H1 (cell line): ENCODE measurements at regions not wholly inside any gene's neighbourhood (a gene's known extent, or its start where the extent isn't known, plus 50 kb on each side); places are given as distances from the start of the nearest gene placed in this dataset.

Experiments
- CTCF ChIA-PET: fragments of 300-600 bp; sonication (Branson Sonifier 250); formaldehyde crosslinking; loops from one replicate; lab custom pipeline; 2021; ENCODE audit not compliant: partially characterized antibody; lab: Charles Lee
- POLR2A ChIA-PET: fragments of 300-600 bp; sonication (Branson Sonifier 250); formaldehyde crosslinking; loops from one replicate; lab custom pipeline; 2021; ENCODE audit warnings: inconsistent platforms; ENCODE audit not compliant: partially characterized antibody; lab: Charles Lee
- DNase-seq, 2 experiments: peaks; one replicate each; pipeline versions ENCODE4 v3.0.0 to v3.0.0-alpha.2; 2010 to 2022; ENCODE audit warnings: low spot score in 2 of 2, low read depth in 1 of 2, mixed read lengths in 1 of 2
- FAIRE-seq: peaks from 2 replicates; lab custom pipeline; 2011; peaks lifted over from hg19 to GRCh38; lab: Jason Lieb, UNC
- H2AFZ ChIP-seq: 2 replicates; pipeline ENCODE4 v1.8.1; 2012; ENCODE audit warnings: low read length, inconsistent platforms
- H2AK5ac ChIP-seq: 2 replicates; pipeline ENCODE4 v1.6.1; 2013; ENCODE audit warnings: low read depth, low read length
- H2BK120ac ChIP-seq: replicated peaks from 2 replicates; pipeline ENCODE3; 2013; ENCODE audit warnings: low read depth, low read length, inconsistent platforms
- H2BK12ac ChIP-seq: 2 replicates; pipeline ENCODE4 v1.6.1; 2013; ENCODE audit warnings: low read depth, low read length
- H2BK15ac ChIP-seq: 2 replicates; pipeline ENCODE4 v1.6.1; 2013; ENCODE audit warnings: low read length
- H2BK20ac ChIP-seq: 2 replicates; pipeline ENCODE4 v1.6.1; 2013; ENCODE audit warnings: low read length
- H2BK5ac ChIP-seq: 2 replicates; pipeline ENCODE4 v1.6.1; 2013; ENCODE audit warnings: low read depth, low read length
- H3K14ac ChIP-seq: 2 replicates; pipeline ENCODE4 v1.6.1; 2013; ENCODE audit warnings: inconsistent platforms; ENCODE audit not compliant: insufficient read length
- H3K18ac ChIP-seq: 2 replicates; pipeline ENCODE4 v1.6.1; 2013; ENCODE audit warnings: low read length; ENCODE audit errors: extremely low read depth
- H3K23ac ChIP-seq: 2 replicates; pipeline ENCODE4 v1.6.1; 2013; ENCODE audit warnings: inconsistent platforms; ENCODE audit not compliant: insufficient read length
- H3K23me2 ChIP-seq: 2 replicates; pipeline ENCODE4 v1.6.1; 2013; ENCODE audit warnings: low read depth, low read length
- H3K27ac ChIP-seq: 2 replicates; pipeline ENCODE4 v1.6.1; 2011; ENCODE audit warnings: low read depth, low read length, inconsistent platforms
- H3K27me3 ChIP-seq, 4 experiments: replicated peaks in 1 of 4; 1 replicate in 1 of 4; 2 replicates in 3 of 4; pipeline versions ENCODE4 v1.6.1 to v1.8.1; 2011 to 2013; ENCODE audit warnings: low read length in 3 of 4, mild to moderate bottlenecking in 3 of 4, inconsistent platforms in 2 of 4, mixed read lengths in 2 of 4, moderate library complexity in 1 of 4; ENCODE audit not compliant: control insufficient read depth in 3 of 4, insufficient read depth in 3 of 4; ENCODE audit errors: extremely low read depth in 1 of 4
- H3K36me3 ChIP-seq, 4 experiments: 2 replicates each; pipeline versions ENCODE4 v1.6.1 to v1.8.1; 2011 to 2013; ENCODE audit warnings: mild to moderate bottlenecking in 4 of 4, low read length in 3 of 4, moderate library complexity in 2 of 4, control low read depth in 1 of 4, inconsistent platforms in 1 of 4; ENCODE audit not compliant: insufficient read depth in 4 of 4, control insufficient read depth in 2 of 4
- H3K4ac ChIP-seq: replicated peaks from 2 replicates; pipeline ENCODE3; 2013; ENCODE audit warnings: low read length, low read depth, mixed read lengths, inconsistent platforms; ENCODE audit not compliant: insufficient read length
- H3K4me1 ChIP-seq, 4 experiments: replicated peaks in 1 of 4; 1 replicate in 1 of 4; 2 replicates in 3 of 4; pipeline versions ENCODE4 v1.6.1 to v1.8.1; 2011 to 2013; ENCODE audit warnings: low read length in 3 of 4, inconsistent platforms in 2 of 4, mixed read lengths in 1 of 4; ENCODE audit not compliant: insufficient read depth in 4 of 4, control insufficient read depth in 3 of 4
- H3K4me2 ChIP-seq, 2 experiments: 2 replicates each; pipeline versions ENCODE4 v1.6.1 to v1.8.1; 2011 to 2013; ENCODE audit warnings: low read depth in 2 of 2, low read length in 2 of 2, control low read depth in 1 of 2, inconsistent platforms in 1 of 2, mild to moderate bottlenecking in 1 of 2; ENCODE audit not compliant: insufficient read depth in 1 of 2
- H3K4me3 ChIP-seq, 4 experiments: fragments of 200-600, 300-600 bp in 1 of 4; sonication (generic), shearing (Covaris generic), sonication (Bioruptor Twin) in 1 of 4; 2 replicates each; pipeline versions ENCODE4 v1.5.1 to v1.8.1; 2011 to 2016; ENCODE audit warnings: low read length in 4 of 4, low read depth in 3 of 4, control low read depth in 2 of 4, inconsistent platforms in 2 of 4, mild to moderate bottlenecking in 2 of 4, mixed read lengths in 1 of 4, moderate library complexity in 1 of 4; ENCODE audit not compliant: insufficient read depth in 2 of 4; ENCODE audit errors: extremely low read depth in 1 of 4
- H3K56ac ChIP-seq: replicated peaks from 2 replicates; pipeline ENCODE3; 2013; ENCODE audit warnings: low read depth, mild to moderate bottlenecking, mixed read lengths, low read length, inconsistent platforms; ENCODE audit not compliant: insufficient read length
- H3K79me1 ChIP-seq: 2 replicates; pipeline ENCODE4 v1.6.1; 2013; ENCODE audit warnings: low read depth, low read length, control low read depth
- H3K79me2 ChIP-seq, 2 experiments: 2 replicates each; pipeline versions ENCODE4 v1.6.1 to v1.8.1; 2012 to 2013; ENCODE audit warnings: low read length in 2 of 2, mild to moderate bottlenecking in 2 of 2, inconsistent platforms in 1 of 2; ENCODE audit not compliant: insufficient read depth in 2 of 2, control insufficient read depth in 1 of 2
- H3K9ac ChIP-seq, 4 experiments: replicated peaks in 1 of 4; 1 replicate in 1 of 4; 2 replicates in 3 of 4; pipeline versions ENCODE4 v1.6.1 to v1.8.1; 2011 to 2013; ENCODE audit warnings: low read depth in 3 of 4, low read length in 3 of 4, control low read depth in 2 of 4, mild to moderate bottlenecking in 2 of 4, moderate library complexity in 2 of 4, inconsistent platforms in 1 of 4; ENCODE audit errors: extremely low read depth in 1 of 4
- H3K9me3 ChIP-seq, 2 experiments: 2 replicates each; pipeline versions ENCODE4 v1.6.1 to v1.8.1; 2012 to 2013; ENCODE audit warnings: mild to moderate bottlenecking in 2 of 2, moderate library complexity in 2 of 2, control low read depth in 1 of 2, inconsistent platforms in 1 of 2, low read depth in 1 of 2, low read length in 1 of 2, mixed read lengths in 1 of 2; ENCODE audit not compliant: insufficient read depth in 2 of 2
- H4K20me1 ChIP-seq, 2 experiments: replicated peaks in 1 of 2; 2 replicates each; pipeline versions ENCODE3 to v1.8.1; 2011 to 2013; ENCODE audit warnings: inconsistent platforms in 2 of 2, low read length in 2 of 2, mild to moderate bottlenecking in 1 of 2; ENCODE audit not compliant: insufficient read depth in 2 of 2, control insufficient read depth in 1 of 2
- H4K5ac ChIP-seq: 2 replicates; pipeline ENCODE4 v1.6.1; 2013; ENCODE audit warnings: low read length, low read depth, mixed read lengths, inconsistent platforms; ENCODE audit not compliant: insufficient read length
- H4K8ac ChIP-seq: 2 replicates; pipeline ENCODE4 v1.8.0; 2013; ENCODE audit warnings: mild to moderate bottlenecking, moderate library complexity, low read length, inconsistent platforms; ENCODE audit not compliant: insufficient read depth; ENCODE audit errors: extremely low read depth
- H4K91ac ChIP-seq: replicated peaks from 2 replicates; pipeline ENCODE3; 2013; ENCODE audit warnings: low read length, mixed read lengths, inconsistent platforms; ENCODE audit not compliant: insufficient read length
- GTF2F1 ChIP-seq: IDR thresholded peaks from 2 replicates; pipeline ENCODE4 v1.6.1; 2012; ENCODE audit warnings: low read depth, low read length, improper control_type of control experiment, borderline replicate concordance
- YY1 ChIP-seq: IDR thresholded peaks from 2 replicates; pipeline ENCODE4 v1.6.1; 2011; ENCODE audit warnings: low read depth, mild to moderate bottlenecking, low read length
- WGBS, 2 experiments: shearing (Covaris generic) in 1 of 2; methylation state at CpG; one replicate each; pipeline versions ENCODE4 v1.1.6 to v1.1.7; 2013 to 2015; ENCODE audit warnings: low lambda C conversion rate in 2 of 2, mixed read lengths in 2 of 2, inconsistent platforms in 1 of 2, low coverage in 1 of 2, missing lambda C conversion rate in 1 of 2; ENCODE audit not compliant: insufficient replicate concordance in 2 of 2, insufficient coverage in 1 of 2, insufficient read length in 1 of 2; ENCODE audit errors: extremely low coverage in 1 of 2, missing lambda C conversion rate in 1 of 2; 5-methylcytosine and 5-hydroxymethylcytosine counted together

DNA sequence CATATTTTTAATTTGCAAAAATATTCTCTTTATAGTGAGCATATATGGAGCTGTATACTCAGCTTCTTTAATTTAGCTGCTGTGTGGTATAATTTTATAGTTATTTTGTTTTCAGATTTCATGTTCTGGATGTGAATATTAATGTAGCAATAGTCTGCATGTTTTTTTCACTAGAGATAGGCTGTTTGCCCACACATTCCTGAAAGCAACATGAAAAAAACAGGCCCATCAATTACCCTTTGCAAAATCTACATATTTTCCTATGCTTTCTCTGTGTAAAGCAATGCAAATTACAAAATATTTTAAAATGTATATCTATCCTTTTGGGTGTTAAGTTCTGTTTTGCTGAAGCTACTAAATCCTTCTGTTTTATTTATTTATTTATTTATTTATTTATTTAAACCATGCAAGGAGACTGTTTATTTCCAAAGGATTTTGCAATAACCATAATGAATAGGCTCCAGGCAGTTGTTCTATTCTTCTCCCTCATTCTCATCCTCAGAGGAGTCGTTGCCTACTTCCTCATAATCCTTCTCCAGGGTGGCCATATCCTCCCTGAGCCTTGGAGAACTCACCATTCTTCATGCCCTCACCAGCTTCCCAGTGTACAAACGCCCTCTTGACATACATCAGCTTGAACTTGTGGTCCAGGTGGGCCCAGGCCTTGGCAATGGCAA lies 277.1 kb downstream of the ANKRD50 start:
- Histone ChIP-seq H4K5ac (no peak overlapping the region), H3K79me1 (no peaks in the 10 kb centered on the region), H3K4me2 (no peak overlapping the region), H2BK20ac (no peak overlapping the region), H2AK5ac (no peak overlapping the region), H3K36me3 (no peaks in the 10 kb centered on the region), H3K56ac (no peak overlapping the region), H3K4me3 (no peak overlapping the region), H3K9ac (no peak overlapping the region), H3K4me1 (no peaks in the 10 kb centered on the region), H3K23me2 (no peaks in the 10 kb centered on the region), H3K79me2 (no peaks in the 10 kb centered on the region), H3K27ac (no peak overlapping the region), H3K9me3 (no peaks in the 10 kb centered on the region), H2BK120ac (no peak overlapping the region), H2BK12ac (no peak overlapping the region), H2AFZ (no peak overlapping the region), H3K27me3 (no peaks in the 10 kb centered on the region), H3K23ac (no peak overlapping the region), H3K4ac (no peak overlapping the region), H2BK15ac (no peak overlapping the region), H4K91ac (no peak overlapping the region), H4K20me1 (no peaks in the 10 kb centered on the region), H2BK5ac (no peak overlapping the region), H3K18ac (no peak overlapping the region), H4K8ac (no peak overlapping the region), H3K14ac (no peak overlapping the region)
- POLR2A ChIA-PET = interaction anchor here (0.5 kb wide), 1 partner anchor 24 kb away, joined by 3 read pairs; no protein-coding TSS in a partner anchor
- CTCF ChIA-PET = interaction anchor here (0.9 to 1.6 kb wide), 2 partner anchors 62 to 621 kb away, joined by 3 read pairs; no protein-coding TSS in a partner anchor
- no peak for TF ChIP-seq GTF2F1
- TF ChIP-seq YY1 = no peak
- DNase-seq (no peak), FAIRE-seq (no peak)
- 91% methylated on average over 2 of the region's 2 CpGs; no CpG with 5 or more reads in 1 of the 2 experiments for WGBS, 2 experiments
